ENCODE measurements at regions not wholly inside any gene's neighbourhood (a gene's known extent, or its start where the extent isn't known, plus 50 kb on each side); places are given as distances from the start of the nearest gene placed in this dataset.

DNA sequence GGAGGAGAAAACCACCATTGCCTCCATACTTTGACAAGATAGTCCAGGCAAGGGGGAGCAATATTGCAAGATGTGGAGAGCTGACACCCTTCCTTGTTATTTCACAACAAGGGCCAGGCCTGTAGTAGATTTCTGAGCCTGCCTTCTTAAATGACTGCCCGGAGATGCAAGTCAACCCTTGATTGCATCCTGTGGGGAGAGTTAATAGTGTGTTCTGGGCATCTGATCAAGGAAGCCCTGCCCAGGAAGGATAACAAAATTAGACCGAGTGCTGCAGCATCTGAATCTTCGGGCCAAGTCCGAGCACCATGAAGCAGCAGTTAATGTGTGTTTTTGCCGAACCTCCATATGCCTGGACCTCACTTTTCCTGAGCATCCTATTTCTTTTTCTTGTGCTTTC, 382.3 kb downstream of the PRDM2 start:
- 71% methylated on average over 5 of the region's 5 CpGs for WGBS (ENCODE audit: insufficient coverage)

GRCh38 chr1:14083277-14083676, 383.3 kb downstream of the PRDM2 start:
- no peaks in the 10 kb centered on the region for H4K20me1 ChIP-seq (ENCODE audit: insufficient read depth, low read length)

More for the DNA sequence above, 382.3 kb downstream of the PRDM2 start:
- H4K20me1 ChIP-seq (ENCODE audit: insufficient read depth, low read length): no peaks in the 10 kb centered on the region
- H3K27me3 ChIP-seq (ENCODE audit: control insufficient read depth in 2 of 2, insufficient read depth in 2 of 2, low read length in 2 of 2): no peaks in the 10 kb centered on the region
- no peaks in the 10 kb centered on the region for H3K9me3 Mint-ChIP-seq
- H3K4me1 ChIP-seq (ENCODE audit: control insufficient read depth in 1 of 2, insufficient read depth in 2 of 2, low read length in 2 of 2): no peaks in the 10 kb centered on the region
- no peaks in the 10 kb centered on the region for H3K36me3 ChIP-seq (replicated peaks in 1 of 2; ENCODE audit: control insufficient read depth in 1 of 2, insufficient read depth in 2 of 2, low read length in 2 of 2)
- H3K27ac Mint-ChIP-seq: no peak overlapping the region
- no peak for DNase-seq
- H3K4me2 ChIP-seq (replicated peaks; ENCODE audit: extremely low read depth, low read length, poor library complexity, severe bottlenecking): no peak overlapping the region
- peaks cover 2 to 3% (median 3%) of the 10 kb centered on the region in 3 donors for H3K27me3 Mint-ChIP-seq (ENCODE audit: low read depth in 3 of 3)
- H3K27ac ChIP-seq (ENCODE audit: low read depth in 1 of 2, low read length in 2 of 2): no peak overlapping the region
- no peaks in the 10 kb centered on the region for H3K36me3 Mint-ChIP-seq
- no peak overlapping the region for H3K4me3 ChIP-seq (replicated peaks in 1 of 3; ENCODE audit: low read depth in 2 of 3, low read length in 3 of 3)
- no peaks in the 10 kb centered on the region for H3K4me1 Mint-ChIP-seq
- H3K9me3 ChIP-seq (replicated peaks in 1 of 2; ENCODE audit: control insufficient read depth in 1 of 2, insufficient read depth in 1 of 2, low read length in 2 of 2): no peaks in the 10 kb centered on the region
- TF ChIP-seq, protein P1, sequence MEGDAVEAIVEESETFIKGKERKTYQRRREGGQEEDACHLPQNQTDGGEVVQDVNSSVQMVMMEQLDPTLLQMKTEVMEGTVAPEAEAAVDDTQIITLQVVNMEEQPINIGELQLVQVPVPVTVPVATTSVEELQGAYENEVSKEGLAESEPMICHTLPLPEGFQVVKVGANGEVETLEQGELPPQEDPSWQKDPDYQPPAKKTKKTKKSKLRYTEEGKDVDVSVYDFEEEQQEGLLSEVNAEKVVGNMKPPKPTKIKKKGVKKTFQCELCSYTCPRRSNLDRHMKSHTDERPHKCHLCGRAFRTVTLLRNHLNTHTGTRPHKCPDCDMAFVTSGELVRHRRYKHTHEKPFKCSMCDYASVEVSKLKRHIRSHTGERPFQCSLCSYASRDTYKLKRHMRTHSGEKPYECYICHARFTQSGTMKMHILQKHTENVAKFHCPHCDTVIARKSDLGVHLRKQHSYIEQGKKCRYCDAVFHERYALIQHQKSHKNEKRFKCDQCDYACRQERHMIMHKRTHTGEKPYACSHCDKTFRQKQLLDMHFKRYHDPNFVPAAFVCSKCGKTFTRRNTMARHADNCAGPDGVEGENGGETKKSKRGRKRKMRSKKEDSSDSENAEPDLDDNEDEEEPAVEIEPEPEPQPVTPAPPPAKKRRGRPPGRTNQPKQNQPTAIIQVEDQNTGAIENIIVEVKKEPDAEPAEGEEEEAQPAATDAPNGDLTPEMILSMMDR (IDR thresholded peaks at IDR 0.05): no peak
- intact Hi-C loops (cut with micrococcal nuclease): no loop called here
- no peak overlapping the region for H2AFZ ChIP-seq (ENCODE audit: insufficient read depth, low read depth, low read length, poor library complexity, severe bottlenecking)
- no peak overlapping the region for H3K9ac ChIP-seq (ENCODE audit: insufficient read depth, low read length, poor library complexity, severe bottlenecking)
- no peaks in the 10 kb centered on the region for H3K79me2 ChIP-seq (ENCODE audit: insufficient read depth, low read length)
- no peak overlapping the region for H3K4me3 Mint-ChIP-seq

More at GRCh38 chr1:14083277-14083676, 383.3 kb downstream of the PRDM2 start:
- TF ChIP-seq, protein P1 (IDR thresholded peaks at IDR 0.05): no peak
- no peak for DNase-seq
- Mint-ChIP-seq H3K27ac (no peak overlapping the region), H3K4me3 (no peak overlapping the region), H3K4me1 (no peaks in the 10 kb centered on the region), H3K27me3 (ENCODE audit: low read depth in 3 of 3) (peaks cover 2 to 3% (median 3%) of the 10 kb centered on the region in 3 donors), H3K9me3 (no peaks in the 10 kb centered on the region), H3K36me3 (no peaks in the 10 kb centered on the region)
- Histone ChIP-seq H3K4me1 (ENCODE audit: control insufficient read depth in 1 of 2, insufficient read depth in 2 of 2, low read length in 2 of 2) (no peaks in the 10 kb centered on the region), H3K36me3 (replicated peaks in 1 of 2; ENCODE audit: control insufficient read depth in 1 of 2, insufficient read depth in 2 of 2, low read length in 2 of 2) (no peaks in the 10 kb centered on the region), H3K4me3 (replicated peaks in 1 of 3; ENCODE audit: low read depth in 2 of 3, low read length in 3 of 3) (no peak overlapping the region), H3K9me3 (replicated peaks in 1 of 2; ENCODE audit: control insufficient read depth in 1 of 2, insufficient read depth in 1 of 2, low read length in 2 of 2) (no peaks in the 10 kb centered on the region), H3K27ac (ENCODE audit: low read depth in 1 of 2, low read length in 2 of 2) (no peak overlapping the region), H3K4me2 (replicated peaks; ENCODE audit: extremely low read depth, low read length, poor library complexity, severe bottlenecking) (no peak overlapping the region), H3K27me3 (ENCODE audit: control insufficient read depth in 2 of 2, insufficient read depth in 2 of 2, low read length in 2 of 2) (no peaks in the 10 kb centered on the region), H3K9ac (ENCODE audit: insufficient read depth, low read length, poor library complexity, severe bottlenecking) (no peak overlapping the region), H3K79me2 (ENCODE audit: insufficient read depth, low read length) (no peaks in the 10 kb centered on the region), H2AFZ (ENCODE audit: insufficient read depth, low read depth, low read length, poor library complexity, severe bottlenecking) (no peak overlapping the region)
- intact Hi-C loops (cut with micrococcal nuclease): no loop called here
